H9 (cell line): ENCODE measurements at regions not wholly inside any gene's neighbourhood (a gene's known extent, or its start where the extent isn't known, plus 50 kb on each side); places are given as distances from the start of the nearest gene placed in this dataset.

Experiments used
- DNase-seq: peaks from one replicate; pipeline ENCODE4 v3.0.0-alpha.2; 2017
- H2AFZ ChIP-seq: one replicate; pipeline ENCODE4 v1.6.1; 2013; ENCODE audit warnings: mild to moderate bottlenecking, low read length, control low read depth, moderate library complexity
- H2AK5ac ChIP-seq: 2 replicates; pipeline ENCODE4 v1.6.1; 2013; ENCODE audit warnings: low read length, control low read depth, mixed read lengths; ENCODE audit not compliant: insufficient read length
- H2BK120ac ChIP-seq: one replicate; pipeline ENCODE4 v1.6.1; 2013; ENCODE audit warnings: low read depth, mild to moderate bottlenecking, low read length, control low read depth, inconsistent platforms; ENCODE audit not compliant: poor library complexity, severe bottlenecking
- H2BK12ac ChIP-seq: 2 replicates; pipeline ENCODE4 v1.6.1; 2013; ENCODE audit warnings: low read length, control low read depth, mixed read lengths, low read depth; ENCODE audit not compliant: insufficient read length
- H2BK15ac ChIP-seq: 2 replicates; pipeline ENCODE4 v1.6.1; 2013; ENCODE audit warnings: low read depth, low read length, control low read depth
- H2BK20ac ChIP-seq: one replicate; pipeline ENCODE4 v1.6.1; 2013; ENCODE audit warnings: low read depth, mild to moderate bottlenecking, low read length, control low read depth, inconsistent platforms; ENCODE audit not compliant: poor library complexity, severe bottlenecking
- H2BK5ac ChIP-seq: 2 replicates; pipeline ENCODE4 v1.6.1; 2013; ENCODE audit warnings: low read length, control low read depth, mixed read lengths; ENCODE audit not compliant: insufficient read length
- H3K14ac ChIP-seq: 2 replicates; pipeline ENCODE4 v1.6.1; 2013; ENCODE audit warnings: low read length, control low read depth; ENCODE audit not compliant: insufficient read depth
- H3K18ac ChIP-seq: 2 replicates; pipeline ENCODE4 v1.6.1; 2013; ENCODE audit warnings: low read depth, mild to moderate bottlenecking, mixed read lengths, low read length, control low read depth; ENCODE audit not compliant: insufficient read length
- H3K23ac ChIP-seq: 2 replicates; pipeline ENCODE4 v1.6.1; 2013; ENCODE audit warnings: low read length, control low read depth, mixed read lengths, low read depth; ENCODE audit not compliant: insufficient read length
- H3K23me2 ChIP-seq: 2 replicates; pipeline ENCODE4 v1.6.1; 2013; ENCODE audit warnings: low read depth, mild to moderate bottlenecking, mixed read lengths, low read length, control low read depth; ENCODE audit not compliant: insufficient read length, poor library complexity, severe bottlenecking
- H3K27ac ChIP-seq: 2 replicates; pipeline ENCODE4 v1.5.1; 2013; ENCODE audit warnings: low read length, control low read depth, mixed read lengths, low read depth; ENCODE audit not compliant: insufficient read length
- H3K27me3 ChIP-seq: 2 replicates; pipeline ENCODE4 v1.6.1; 2013; ENCODE audit warnings: low read length, control low read depth, inconsistent platforms; ENCODE audit not compliant: insufficient read depth
- H3K4ac ChIP-seq: 2 replicates; pipeline ENCODE4 v1.6.1; 2013; ENCODE audit warnings: low read depth, mild to moderate bottlenecking, control low read depth, inconsistent platforms, low read length, moderate library complexity
- H3K4me1 ChIP-seq: 2 replicates; pipeline ENCODE4 v1.6.1; 2013; ENCODE audit warnings: low read length, control low read depth, inconsistent platforms; ENCODE audit not compliant: insufficient read depth
- H3K4me2 ChIP-seq: 2 replicates; pipeline ENCODE4 v1.6.1; 2013; ENCODE audit warnings: low read length, control low read depth, mixed read lengths; ENCODE audit not compliant: insufficient read length, insufficient read depth
- H3K56ac ChIP-seq: 2 replicates; pipeline ENCODE4 v1.6.1; 2013; ENCODE audit warnings: low read depth, mild to moderate bottlenecking, mixed read lengths, low read length, control low read depth; ENCODE audit not compliant: insufficient read length
- H3K79me1 ChIP-seq: 2 replicates; pipeline ENCODE4 v1.6.1; 2013; ENCODE audit warnings: low read depth, mild to moderate bottlenecking, moderate library complexity, low read length, control low read depth, inconsistent platforms; ENCODE audit not compliant: insufficient read depth, poor library complexity, severe bottlenecking
- H3K79me2 ChIP-seq: 2 replicates; pipeline ENCODE4 v1.6.1; 2013; ENCODE audit warnings: low read length, control low read depth, inconsistent platforms; ENCODE audit not compliant: insufficient read depth
- H3K9ac ChIP-seq: 2 replicates; pipeline ENCODE4 v1.6.1; 2013; ENCODE audit warnings: low read length, control low read depth, mixed read lengths; ENCODE audit not compliant: insufficient read length; ENCODE audit errors: extremely low read depth
- H3K9me3 ChIP-seq: one replicate; pipeline ENCODE4 v1.6.1; 2013; ENCODE audit warnings: low read depth, low read length, inconsistent platforms; ENCODE audit not compliant: control insufficient read depth
- H3T11ph ChIP-seq: one replicate; pipeline ENCODE4 v1.6.1; 2013; ENCODE audit warnings: mild to moderate bottlenecking, low read length, control low read depth, inconsistent platforms
- H4K20me1 ChIP-seq: one replicate; pipeline ENCODE4 v1.6.1; 2013; ENCODE audit not compliant: control insufficient read depth, insufficient read length, insufficient read depth
- H4K5ac ChIP-seq: 2 replicates; pipeline ENCODE4 v1.6.1; 2013; ENCODE audit warnings: low read depth, mild to moderate bottlenecking, mixed read lengths, low read length, control low read depth; ENCODE audit not compliant: insufficient read length
- H4K8ac ChIP-seq: replicated peaks from 2 replicates; pipeline ENCODE4 v1.6.1; 2013; ENCODE audit warnings: low read length, control low read depth, mixed read lengths, low read depth; ENCODE audit not compliant: insufficient read length
- H4K91ac ChIP-seq: 2 replicates; pipeline ENCODE4 v1.6.1; 2013; ENCODE audit warnings: low read depth, mild to moderate bottlenecking, moderate library complexity, mixed read lengths, low read length, control low read depth; ENCODE audit not compliant: insufficient read length
- H3K27ac Mint-ChIP-seq, 3 experiments: 2 replicates in 2 of 3; 3 replicates in 1 of 3; pipeline ENCODE4 v1.8.0; 2020 to 2021; ENCODE audit warnings: mixed read lengths in 3 of 3, mild to moderate bottlenecking in 1 of 3, moderate library complexity in 1 of 3
- H3K27me3 Mint-ChIP-seq: 2 replicates; pipeline ENCODE4 v1.8.0; 2021; ENCODE audit warnings: low read depth, mild to moderate bottlenecking, moderate library complexity, mixed read lengths
- H3K36me3 Mint-ChIP-seq, 3 experiments: 2 replicates in 2 of 3; 3 replicates in 1 of 3; pipeline ENCODE4 v1.8.0; 2020 to 2021; ENCODE audit warnings: low read depth in 3 of 3, mixed read lengths in 3 of 3; ENCODE audit not compliant: insufficient read depth in 1 of 3
- H3K4me1 Mint-ChIP-seq, 2 experiments: 2 replicates each; pipeline ENCODE4 v1.8.0; 2020; ENCODE audit warnings: mixed read lengths in 2 of 2
- H3K4me3 Mint-ChIP-seq, 2 experiments: 2 replicates in 1 of 2; 3 replicates in 1 of 2; pipeline ENCODE4 v1.8.0; 2020 to 2021; ENCODE audit warnings: mild to moderate bottlenecking in 2 of 2, mixed read lengths in 2 of 2, moderate library complexity in 1 of 2
- H3K9me3 Mint-ChIP-seq, 2 experiments: 2 replicates in 1 of 2; 3 replicates in 1 of 2; pipeline ENCODE4 v1.8.0; 2020; ENCODE audit warnings: mild to moderate bottlenecking in 2 of 2, mixed read lengths in 2 of 2, moderate library complexity in 1 of 2
- WGBS: extraction: QIAGEN DNeasy Blood & Tissue Kit; methylation state at CpG from one replicate; pipeline ENCODE4 v1.1.7; 2013; ENCODE audit warnings: missing lambda C conversion rate, low lambda C conversion rate, mixed read lengths; ENCODE audit not compliant: insufficient read length; ENCODE audit errors: extremely low coverage; 5-methylcytosine and 5-hydroxymethylcytosine counted together
- TF ChIP-seq, protein P1 (sequence below): fragments of 200-600 bp; sonication (generic); conservative IDR thresholded peaks from 3 replicates; pipeline ENCODE4 v1.8.0; 2021; ENCODE audit warnings: antibody characterized with exemption, mild to moderate bottlenecking

- no peak overlapping the region for H3K14ac ChIP-seq
- no peak overlapping the region for H3T11ph ChIP-seq
- H3K9ac ChIP-seq: no peak overlapping the region
- no peaks in the 10 kb centered on the region for H3K79me1 ChIP-seq
- H3K9me3 Mint-ChIP-seq: no peaks in the 10 kb centered on the region
- no peak overlapping the region for H3K4me3 Mint-ChIP-seq
- H3K23me2 ChIP-seq: no peaks in the 10 kb centered on the region
- H3K27me3 ChIP-seq: no peaks in the 10 kb centered on the region
- no peak overlapping the region for H2BK15ac ChIP-seq
- H3K4me2 ChIP-seq: no peak overlapping the region
- no peak overlapping the region; a peak in 1 of 7 replicates for H3K27ac Mint-ChIP-seq
- no peaks in the 10 kb centered on the region; the same call in 1 of the 2 replicates for H3K4me1 ChIP-seq
- TF ChIP-seq, protein P1, sequence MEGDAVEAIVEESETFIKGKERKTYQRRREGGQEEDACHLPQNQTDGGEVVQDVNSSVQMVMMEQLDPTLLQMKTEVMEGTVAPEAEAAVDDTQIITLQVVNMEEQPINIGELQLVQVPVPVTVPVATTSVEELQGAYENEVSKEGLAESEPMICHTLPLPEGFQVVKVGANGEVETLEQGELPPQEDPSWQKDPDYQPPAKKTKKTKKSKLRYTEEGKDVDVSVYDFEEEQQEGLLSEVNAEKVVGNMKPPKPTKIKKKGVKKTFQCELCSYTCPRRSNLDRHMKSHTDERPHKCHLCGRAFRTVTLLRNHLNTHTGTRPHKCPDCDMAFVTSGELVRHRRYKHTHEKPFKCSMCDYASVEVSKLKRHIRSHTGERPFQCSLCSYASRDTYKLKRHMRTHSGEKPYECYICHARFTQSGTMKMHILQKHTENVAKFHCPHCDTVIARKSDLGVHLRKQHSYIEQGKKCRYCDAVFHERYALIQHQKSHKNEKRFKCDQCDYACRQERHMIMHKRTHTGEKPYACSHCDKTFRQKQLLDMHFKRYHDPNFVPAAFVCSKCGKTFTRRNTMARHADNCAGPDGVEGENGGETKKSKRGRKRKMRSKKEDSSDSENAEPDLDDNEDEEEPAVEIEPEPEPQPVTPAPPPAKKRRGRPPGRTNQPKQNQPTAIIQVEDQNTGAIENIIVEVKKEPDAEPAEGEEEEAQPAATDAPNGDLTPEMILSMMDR: no peak
- no peak for DNase-seq
- H2AFZ ChIP-seq: no peak overlapping the region
- H2BK20ac ChIP-seq: no peak overlapping the region
- no peak overlapping the region for H3K56ac ChIP-seq
- no peak overlapping the region for H2BK120ac ChIP-seq
- no peak overlapping the region for H2AK5ac ChIP-seq
- H3K27ac ChIP-seq: no peak overlapping the region
- no CpG with 5 or more reads among the region's 7 CpGs for WGBS
- no peak overlapping the region for H3K4ac ChIP-seq
- H4K8ac ChIP-seq: no peak overlapping the region
- no peaks in the 10 kb centered on the region for H3K9me3 ChIP-seq
- no peaks in the 10 kb centered on the region for H3K36me3 Mint-ChIP-seq
- no peaks in the 10 kb centered on the region for H3K79me2 ChIP-seq
- no peaks in the 10 kb centered on the region; the same call in 1 of the 2 replicates for H3K27me3 Mint-ChIP-seq
- H2BK5ac ChIP-seq: no peak overlapping the region
- peaks cover 15 to 16% of the 10 kb centered on the region in 2 experiments for H3K4me1 Mint-ChIP-seq
- no peak overlapping the region for H3K23ac ChIP-seq
- H4K20me1 ChIP-seq: no peaks in the 10 kb centered on the region
- H3K18ac ChIP-seq: no peak overlapping the region
- no peak overlapping the region for H4K5ac ChIP-seq
- no peak overlapping the region for H2BK12ac ChIP-seq
- no peak overlapping the region for H4K91ac ChIP-seq
Observed at GRCh38 chr3:171962137-171962720, 77.1 kb upstream of the FNDC3B start.
